Astrocyte (in vitro differentiated cells and primary cell): ENCODE measurements at regions not wholly inside any gene's neighbourhood (a gene's known extent, or its start where the extent isn't known, plus 50 kb on each side); places are given as distances from the start of the nearest gene placed in this dataset.

ENCODE experiments used
- DNase-seq: peaks from one replicate; pipeline ENCODE4 v3.0.0-alpha.2; 2010; ENCODE audit warnings: low read depth
- FAIRE-seq: peaks from 2 replicates; lab custom pipeline; 2011; peaks lifted over from hg19 to GRCh38; lab: Jason Lieb, UNC
- H2AFZ ChIP-seq: 2 replicates; pipeline ENCODE4 v1.6.0; 2012; ENCODE audit warnings: low read depth, low read length, inconsistent platforms
- H3K27ac ChIP-seq: 2 replicates; pipeline ENCODE4 v1.5.1; 2011; ENCODE audit warnings: low read depth, low read length, inconsistent platforms
- H3K27me3 ChIP-seq: 2 replicates; pipeline ENCODE4 v1.6.0; 2011; ENCODE audit warnings: low read length, inconsistent platforms; ENCODE audit not compliant: insufficient read depth
- H3K36me3 ChIP-seq: 2 replicates; pipeline ENCODE4 v1.5.1; 2011; ENCODE audit warnings: low read length, inconsistent platforms; ENCODE audit not compliant: insufficient read depth
- H3K4me1 ChIP-seq: 2 replicates; pipeline ENCODE4 v1.5.1; 2011; ENCODE audit warnings: low read length, inconsistent platforms; ENCODE audit not compliant: insufficient read depth
- H3K4me2 ChIP-seq: 2 replicates; pipeline ENCODE4 v1.6.0; 2012; ENCODE audit warnings: low read length, inconsistent platforms
- H3K4me3 ChIP-seq: 2 replicates; pipeline ENCODE4 v1.5.1; 2011; ENCODE audit warnings: low read depth, mild to moderate bottlenecking, low read length, inconsistent platforms; ENCODE audit not compliant: insufficient read depth
- H3K79me2 ChIP-seq: 2 replicates; pipeline ENCODE4 v1.6.0; 2012; ENCODE audit warnings: mild to moderate bottlenecking, low read length, inconsistent platforms; ENCODE audit not compliant: insufficient read depth
- H3K9ac ChIP-seq: 2 replicates; pipeline ENCODE4 v1.6.0; 2012; ENCODE audit warnings: mild to moderate bottlenecking, low read length, inconsistent platforms
- H3K9me3 ChIP-seq: 2 replicates; pipeline ENCODE4 v1.5.1; 2012; ENCODE audit warnings: low read depth, mild to moderate bottlenecking, low read length, inconsistent platforms; ENCODE audit not compliant: insufficient read depth
- H4K20me1 ChIP-seq: 2 replicates; pipeline ENCODE4 v1.6.0; 2012; ENCODE audit warnings: low read length, inconsistent platforms; ENCODE audit not compliant: insufficient read depth
- H3K27ac Mint-ChIP-seq: one replicate; pipeline ENCODE4 v1.8.0; 2021; ENCODE audit warnings: mild to moderate bottlenecking, mixed read lengths; ENCODE audit not compliant: unreplicated experiment
- H3K27me3 Mint-ChIP-seq: one replicate; pipeline ENCODE4 v1.8.0; 2021; ENCODE audit warnings: low read depth, mixed read lengths; ENCODE audit not compliant: unreplicated experiment
- H3K36me3 Mint-ChIP-seq: one replicate; pipeline ENCODE4 v1.8.0; 2021; ENCODE audit warnings: low read depth, mixed read lengths; ENCODE audit not compliant: unreplicated experiment
- H3K4me1 Mint-ChIP-seq: one replicate; pipeline ENCODE4 v1.8.0; 2021; ENCODE audit warnings: low read depth, mixed read lengths; ENCODE audit not compliant: unreplicated experiment
- H3K4me3 Mint-ChIP-seq: one replicate; pipeline ENCODE4 v1.8.0; 2021; ENCODE audit warnings: mild to moderate bottlenecking, moderate library complexity, mixed read lengths; ENCODE audit not compliant: unreplicated experiment
- H3K9me3 Mint-ChIP-seq: one replicate; pipeline ENCODE4 v1.8.0; 2021; ENCODE audit warnings: mild to moderate bottlenecking, mixed read lengths; ENCODE audit not compliant: unreplicated experiment
- EZH2 ChIP-seq: IDR thresholded peaks from 2 replicates; pipeline ENCODE4 v1.6.1; 2012; ENCODE audit warnings: mild to moderate bottlenecking, low read length, inconsistent platforms; ENCODE audit not compliant: insufficient read depth
- TF ChIP-seq, protein P1 (sequence below): IDR thresholded peaks from 2 replicates; pipeline ENCODE4 v1.5.1; 2011; ENCODE audit warnings: low read depth, mild to moderate bottlenecking, inconsistent platforms, low read length, moderate library complexity; ENCODE audit not compliant: insufficient read depth

DNA sequence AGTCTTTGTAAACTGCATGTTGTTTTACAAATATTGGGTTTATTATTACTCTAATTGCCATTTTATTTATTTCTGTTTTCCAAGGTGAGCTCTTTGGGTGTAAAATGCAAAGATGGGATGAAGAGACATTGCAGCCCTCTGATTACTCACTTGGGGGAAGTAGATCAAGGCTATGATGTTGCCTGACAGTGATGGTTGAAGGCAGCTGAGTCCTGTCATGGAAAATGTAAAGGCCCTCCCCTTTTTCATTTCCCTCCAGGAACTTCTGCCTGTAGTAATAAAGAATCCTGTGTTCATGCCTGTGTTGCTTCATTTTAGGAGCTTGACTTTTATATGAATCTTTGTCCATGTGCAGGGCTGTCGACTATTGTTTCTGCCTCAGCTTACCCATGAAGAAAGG, 605.4 kb upstream of the CLINT1 start:
- FAIRE-seq (no peak), DNase-seq (no peak)
- Histone ChIP-seq H2AFZ (no peak overlapping the region), H3K4me3 (no peak overlapping the region), H4K20me1 (no peaks in the 10 kb centered on the region), H3K36me3 (no peaks in the 10 kb centered on the region), H3K4me2 (no peak overlapping the region), H3K27ac (no peak overlapping the region), H3K79me2 (no peaks in the 10 kb centered on the region), H3K9me3 (no peaks in the 10 kb centered on the region), H3K27me3 (no peaks in the 10 kb centered on the region), H3K9ac (no peak overlapping the region), H3K4me1 (no peaks in the 10 kb centered on the region)
- Mint-ChIP-seq H3K27me3 (peaks cover 2% of the 10 kb centered on the region), H3K27ac (no peak overlapping the region), H3K9me3 (peaks cover under 1% of the 10 kb centered on the region), H3K4me1 (no peaks in the 10 kb centered on the region), H3K36me3 (no peaks in the 10 kb centered on the region), H3K4me3 (no peak overlapping the region)
- TF ChIP-seq EZH2 = no peak

DNA sequence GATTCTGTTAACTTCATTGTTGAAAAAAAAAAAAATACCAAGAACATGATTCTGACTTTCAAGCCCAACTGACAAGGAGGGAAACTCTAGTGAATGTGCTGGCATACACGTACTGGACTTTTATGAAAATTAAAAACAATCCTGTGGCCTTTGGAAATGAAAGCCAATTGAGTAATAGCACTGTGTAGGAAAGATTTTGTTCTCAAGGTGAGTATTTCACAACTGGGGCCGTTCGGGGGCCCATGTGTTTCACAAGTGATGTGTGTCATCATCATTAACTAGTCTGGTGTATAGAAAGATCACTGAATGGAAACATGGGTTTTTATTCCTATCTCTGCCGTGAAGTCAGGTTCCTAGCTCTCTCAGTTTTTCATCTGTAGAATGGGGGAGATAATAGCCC, 605.0 kb upstream of the CLINT1 start:
- Mint-ChIP-seq H3K36me3 (no peaks in the 10 kb centered on the region), H3K27me3 (peaks cover 2% of the 10 kb centered on the region), H3K27ac (no peak overlapping the region), H3K4me1 (no peaks in the 10 kb centered on the region), H3K9me3 (peaks cover 2% of the 10 kb centered on the region), H3K4me3 (no peak overlapping the region)
- H2AFZ ChIP-seq = no peak overlapping the region
- no peak for TF ChIP-seq EZH2
- TF ChIP-seq, protein P1, sequence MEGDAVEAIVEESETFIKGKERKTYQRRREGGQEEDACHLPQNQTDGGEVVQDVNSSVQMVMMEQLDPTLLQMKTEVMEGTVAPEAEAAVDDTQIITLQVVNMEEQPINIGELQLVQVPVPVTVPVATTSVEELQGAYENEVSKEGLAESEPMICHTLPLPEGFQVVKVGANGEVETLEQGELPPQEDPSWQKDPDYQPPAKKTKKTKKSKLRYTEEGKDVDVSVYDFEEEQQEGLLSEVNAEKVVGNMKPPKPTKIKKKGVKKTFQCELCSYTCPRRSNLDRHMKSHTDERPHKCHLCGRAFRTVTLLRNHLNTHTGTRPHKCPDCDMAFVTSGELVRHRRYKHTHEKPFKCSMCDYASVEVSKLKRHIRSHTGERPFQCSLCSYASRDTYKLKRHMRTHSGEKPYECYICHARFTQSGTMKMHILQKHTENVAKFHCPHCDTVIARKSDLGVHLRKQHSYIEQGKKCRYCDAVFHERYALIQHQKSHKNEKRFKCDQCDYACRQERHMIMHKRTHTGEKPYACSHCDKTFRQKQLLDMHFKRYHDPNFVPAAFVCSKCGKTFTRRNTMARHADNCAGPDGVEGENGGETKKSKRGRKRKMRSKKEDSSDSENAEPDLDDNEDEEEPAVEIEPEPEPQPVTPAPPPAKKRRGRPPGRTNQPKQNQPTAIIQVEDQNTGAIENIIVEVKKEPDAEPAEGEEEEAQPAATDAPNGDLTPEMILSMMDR = no peak
- H3K9me3 ChIP-seq = no peaks in the 10 kb centered on the region
- FAIRE-seq (no peak), DNase-seq (no peak)
- no peak overlapping the region for H3K4me2 ChIP-seq
- no peak overlapping the region for H3K4me3 ChIP-seq
- H3K79me2 ChIP-seq = no peaks in the 10 kb centered on the region
- H3K9ac ChIP-seq = no peak overlapping the region
- H3K27me3 ChIP-seq = no peaks in the 10 kb centered on the region
- H3K4me1 ChIP-seq = no peaks in the 10 kb centered on the region
- H3K27ac ChIP-seq = no peak overlapping the region
- no peaks in the 10 kb centered on the region for H3K36me3 ChIP-seq
- no peaks in the 10 kb centered on the region for H4K20me1 ChIP-seq

DNA sequence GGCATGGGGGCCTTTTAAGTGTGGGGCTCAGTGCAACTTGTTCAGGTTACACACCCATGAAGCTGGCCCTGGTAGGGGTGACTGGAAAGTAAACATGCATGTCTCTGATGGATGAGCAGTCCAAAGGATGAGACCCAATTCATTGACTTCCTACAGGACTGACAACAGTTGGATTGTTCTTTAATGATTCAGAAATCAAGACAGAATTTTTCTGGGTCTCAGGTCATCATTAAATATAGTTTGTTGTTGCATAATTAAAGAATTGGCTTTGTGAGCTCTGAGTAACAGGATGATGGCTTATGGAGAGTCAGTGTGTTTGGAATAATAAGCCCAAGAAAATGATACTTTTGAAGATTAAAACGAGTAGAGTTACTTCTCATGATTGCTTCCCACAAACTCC, 604.2 kb upstream of the CLINT1 start:
- H3K36me3 ChIP-seq = no peaks in the 10 kb centered on the region
- Mint-ChIP-seq H3K36me3 (no peaks in the 10 kb centered on the region), H3K27ac (no peak overlapping the region), H3K9me3 (peaks cover 2% of the 10 kb centered on the region), H3K27me3 (peaks cover 2% of the 10 kb centered on the region), H3K4me3 (no peak overlapping the region), H3K4me1 (peaks cover under 1% of the 10 kb centered on the region)
- H2AFZ ChIP-seq = no peak overlapping the region
- no peaks in the 10 kb centered on the region for H3K79me2 ChIP-seq
- DNase-seq (no peak), FAIRE-seq (no peak)
- H4K20me1 ChIP-seq = no peaks in the 10 kb centered on the region
- TF ChIP-seq EZH2 = no peak
- TF ChIP-seq, protein P1 = no peak
- no peak overlapping the region for H3K27ac ChIP-seq
- no peaks in the 10 kb centered on the region for H3K9me3 ChIP-seq
- H3K27me3 ChIP-seq = no peaks in the 10 kb centered on the region
- H3K4me2 ChIP-seq = no peak overlapping the region
- H3K4me1 ChIP-seq = no peaks in the 10 kb centered on the region
- H3K4me3 ChIP-seq = no peak overlapping the region
- no peak overlapping the region for H3K9ac ChIP-seq
